ENCODE measurements at regions not wholly inside any gene's neighbourhood (a gene's known extent, or its start where the extent isn't known, plus 50 kb on each side); places are given as distances from the start of the nearest gene placed in this dataset.

DNA sequence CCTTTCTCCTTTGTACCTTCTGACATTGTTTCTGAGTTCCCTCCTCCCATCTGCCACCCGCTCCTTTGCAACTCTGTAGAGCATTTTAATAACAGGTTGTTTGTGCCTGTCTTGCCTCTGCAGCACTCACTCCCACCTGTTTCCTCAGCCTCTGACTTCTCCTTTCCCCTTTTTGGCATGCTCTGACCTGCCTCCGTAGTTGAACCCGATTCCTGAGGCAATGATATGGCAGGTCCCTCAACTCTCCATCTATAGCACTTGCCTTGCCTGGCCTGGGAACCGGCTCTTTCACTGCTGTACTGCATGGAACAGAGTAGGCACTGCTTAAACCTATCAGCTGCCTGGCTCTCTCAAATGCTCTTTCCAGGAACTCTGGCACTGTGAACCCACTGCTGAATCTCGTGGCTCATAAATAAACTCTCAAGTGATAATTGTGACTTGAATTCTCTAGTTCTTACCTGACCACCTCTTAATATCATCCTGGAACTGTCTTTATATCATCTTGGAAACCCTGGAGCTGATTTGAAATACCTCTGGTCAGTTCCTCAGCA lies 50.3 kb downstream of the UTRN start:
- Histone ChIP-seq H3K9ac (ENCODE audit: low read length) (no peak overlapping the region), H3K4me3 (ENCODE audit: low read depth in 1 of 2, low read length in 2 of 2) (no peak overlapping the region)

DNA sequence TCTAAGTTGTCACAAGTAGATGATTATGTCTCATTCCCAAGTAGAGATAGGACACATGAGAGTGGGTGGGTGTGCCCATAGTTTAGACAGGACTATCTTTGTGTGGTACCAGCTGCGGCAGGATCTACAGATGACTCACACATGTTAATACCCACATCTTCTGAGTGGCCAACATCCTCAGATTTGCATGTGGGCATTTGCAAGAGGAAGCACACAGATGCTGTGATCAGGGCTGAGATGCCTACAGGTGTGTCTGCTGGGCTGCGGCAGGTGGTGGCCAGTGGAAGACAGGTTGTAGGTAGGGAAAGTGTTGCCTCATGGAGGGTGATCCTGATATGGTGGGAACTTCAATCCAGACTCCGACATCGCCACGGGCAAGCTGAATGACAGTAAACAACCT lies 50.8 kb downstream of the UTRN start:
- Histone ChIP-seq H3K27me3 (ENCODE audit: control insufficient read depth in 1 of 2, insufficient read depth in 2 of 2, low read length in 2 of 2) (no peaks in the 10 kb centered on the region), H3K27ac (ENCODE audit: low read depth, low read length) (no peak overlapping the region), H3K4me1 (ENCODE audit: insufficient read depth, low read length) (peaks cover 9% of the 10 kb centered on the region)

More for the DNA sequence above, 50.3 kb downstream of the UTRN start:
- no peaks in the 10 kb centered on the region for H3K9me3 ChIP-seq (ENCODE audit: low read length)
- H3K27me3 ChIP-seq (ENCODE audit: control insufficient read depth in 1 of 2, insufficient read depth in 2 of 2, low read length in 2 of 2), result no peaks in the 10 kb centered on the region
- peaks cover 9% of the 10 kb centered on the region for H3K4me1 ChIP-seq (ENCODE audit: insufficient read depth, low read length)
- H3K27ac ChIP-seq (ENCODE audit: low read depth, low read length), result no peak overlapping the region
- H3K36me3 ChIP-seq (ENCODE audit: insufficient read depth, low read length), result no peaks in the 10 kb centered on the region

DNA sequence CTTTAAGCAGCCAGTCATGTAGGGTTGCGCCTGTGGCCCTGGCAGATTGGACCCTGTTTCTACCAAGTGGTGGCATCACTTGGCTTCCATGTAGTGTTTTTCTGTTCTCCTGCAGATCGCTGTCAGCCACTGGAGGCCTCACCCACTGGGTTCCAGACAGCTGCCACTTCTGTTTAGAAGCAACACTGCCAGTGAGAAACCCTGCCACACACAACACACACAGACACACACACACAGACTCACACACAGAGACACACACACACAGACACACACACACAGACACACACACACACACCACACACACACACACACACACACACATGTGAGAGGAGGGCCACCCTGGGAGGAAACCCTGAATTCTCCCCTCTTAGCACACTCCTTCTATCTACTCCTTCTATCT lies 51.8 kb downstream of the UTRN start:
- Histone ChIP-seq H3K4me1 (ENCODE audit: insufficient read depth, low read length) (peaks cover 9% of the 10 kb centered on the region), H3K27ac (ENCODE audit: low read depth, low read length) (no peak overlapping the region), H3K4me3 (ENCODE audit: low read depth in 1 of 2, low read length in 2 of 2) (no peak overlapping the region), H3K9ac (ENCODE audit: low read length) (no peak overlapping the region), H3K9me3 (ENCODE audit: low read length) (no peaks in the 10 kb centered on the region), H3K27me3 (ENCODE audit: control insufficient read depth in 1 of 2, insufficient read depth in 2 of 2, low read length in 2 of 2) (no peaks in the 10 kb centered on the region), H3K36me3 (ENCODE audit: insufficient read depth, low read length) (no peaks in the 10 kb centered on the region)

More for the DNA sequence above, 50.8 kb downstream of the UTRN start:
- H3K36me3 ChIP-seq (ENCODE audit: insufficient read depth, low read length), result no peaks in the 10 kb centered on the region
- no peak overlapping the region for H3K9ac ChIP-seq (ENCODE audit: low read length)
- no peak overlapping the region for H3K4me3 ChIP-seq (ENCODE audit: low read depth in 1 of 2, low read length in 2 of 2)
- H3K9me3 ChIP-seq (ENCODE audit: low read length), result no peaks in the 10 kb centered on the region

DNA sequence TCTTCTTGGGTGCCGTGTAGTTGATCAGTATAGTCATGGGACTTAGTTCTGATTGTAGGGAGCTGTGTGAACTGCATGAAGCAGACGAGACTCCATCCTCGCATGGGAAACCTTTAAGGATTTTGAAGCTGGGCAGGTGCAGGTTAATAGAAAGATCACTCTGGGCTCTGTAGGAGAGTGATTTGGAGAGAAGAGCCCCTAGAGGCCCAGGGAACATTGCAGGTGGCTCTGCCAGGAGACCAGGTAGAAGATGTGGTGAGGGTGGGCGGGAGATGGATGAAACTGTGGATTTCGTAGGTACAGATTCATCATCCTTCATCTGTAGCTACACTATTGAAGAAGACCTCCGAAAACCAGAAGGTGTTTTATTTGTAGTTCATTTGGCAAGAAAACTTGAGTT lies 53.3 kb downstream of the UTRN start:
- Histone ChIP-seq H3K4me1 (ENCODE audit: insufficient read depth, low read length) (peaks cover 9% of the 10 kb centered on the region), H3K9me3 (ENCODE audit: low read length) (no peaks in the 10 kb centered on the region), H3K4me3 (ENCODE audit: low read depth in 1 of 2, low read length in 2 of 2) (no peak overlapping the region), H3K27ac (ENCODE audit: low read depth, low read length) (no peak overlapping the region), H3K9ac (ENCODE audit: low read length) (no peak overlapping the region), H3K27me3 (ENCODE audit: control insufficient read depth in 1 of 2, insufficient read depth in 2 of 2, low read length in 2 of 2) (no peaks in the 10 kb centered on the region), H3K36me3 (ENCODE audit: insufficient read depth, low read length) (no peaks in the 10 kb centered on the region)

DNA sequence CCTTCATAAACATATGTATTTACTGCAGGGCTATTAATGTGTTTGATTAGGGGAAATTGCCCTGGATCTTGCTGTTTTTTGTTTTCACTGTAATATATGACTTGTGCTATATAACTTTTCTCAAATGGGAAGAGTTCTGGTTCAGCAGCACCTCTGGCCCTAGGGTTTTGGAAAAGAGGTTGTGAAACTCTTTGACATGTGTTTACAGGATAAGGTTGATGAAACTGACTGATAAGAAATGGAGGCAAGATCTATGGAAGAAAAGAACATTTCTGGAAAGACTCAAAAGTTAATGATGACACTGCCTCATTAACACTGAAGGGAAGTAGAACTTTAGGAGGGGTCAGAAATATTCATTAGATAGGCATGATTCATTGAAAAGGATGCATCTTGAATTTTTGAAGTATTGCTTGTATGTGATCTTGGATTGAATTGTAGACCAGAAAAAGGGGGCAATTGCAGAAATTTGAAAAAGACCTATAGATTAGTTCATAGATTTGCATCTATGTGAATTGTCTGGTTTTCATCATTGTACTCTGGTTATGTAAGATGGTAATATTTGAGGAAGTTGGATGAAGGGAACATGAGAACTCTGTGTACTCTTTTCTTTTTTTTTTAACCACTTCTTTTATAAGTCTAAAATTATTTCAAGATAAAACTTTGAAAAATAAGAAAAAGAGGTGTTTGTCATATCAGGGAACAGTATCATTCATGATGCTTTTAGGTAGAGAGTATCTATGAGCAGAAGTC lies 54.0 kb downstream of the UTRN start:
- Histone ChIP-seq H3K9me3 (ENCODE audit: low read length) (no peaks in the 10 kb centered on the region), H3K9ac (ENCODE audit: low read length) (no peak overlapping the region), H3K27me3 (ENCODE audit: control insufficient read depth in 1 of 2, insufficient read depth in 2 of 2, low read length in 2 of 2) (no peaks in the 10 kb centered on the region), H3K4me1 (ENCODE audit: insufficient read depth, low read length) (peaks cover 9% of the 10 kb centered on the region), H3K36me3 (ENCODE audit: insufficient read depth, low read length) (no peaks in the 10 kb centered on the region), H3K4me3 (ENCODE audit: low read depth in 1 of 2, low read length in 2 of 2) (no peak overlapping the region), H3K27ac (ENCODE audit: low read depth, low read length) (no peak overlapping the region)

DNA sequence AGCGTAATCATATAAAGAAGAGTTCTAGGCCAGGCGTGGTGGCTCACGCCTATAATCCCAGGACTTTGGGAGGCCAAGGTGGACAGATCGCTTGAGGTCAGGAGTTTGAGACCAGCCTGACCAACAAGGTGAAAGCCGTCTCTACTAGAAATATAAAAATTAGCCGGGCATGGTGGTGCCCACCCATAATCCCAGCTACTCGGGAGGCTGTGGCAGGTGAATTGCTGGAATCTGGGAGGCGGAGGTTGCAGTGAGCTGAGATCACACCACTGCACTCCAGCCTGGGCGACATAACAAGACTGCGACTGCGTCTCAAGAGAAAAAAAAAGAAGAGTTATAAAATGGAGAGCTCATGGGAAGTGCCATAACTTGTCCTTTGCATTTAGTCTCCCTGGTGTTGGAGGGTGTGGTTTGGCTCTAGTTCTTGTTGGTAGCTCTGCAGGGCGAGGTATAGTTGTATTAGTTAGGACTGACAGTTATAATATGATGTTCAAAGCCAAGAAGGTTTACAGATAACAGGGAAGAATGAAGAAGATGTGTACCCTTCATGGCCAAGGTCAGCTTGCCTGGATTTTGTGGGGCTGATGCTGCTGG lies 54.8 kb downstream of the UTRN start:
- H3K4me3 ChIP-seq (ENCODE audit: low read depth in 1 of 2, low read length in 2 of 2), result no peak overlapping the region
- no peak overlapping the region for H3K9ac ChIP-seq (ENCODE audit: low read length)
- H3K9me3 ChIP-seq (ENCODE audit: low read length), result no peaks in the 10 kb centered on the region
- H3K27me3 ChIP-seq (ENCODE audit: control insufficient read depth in 1 of 2, insufficient read depth in 2 of 2, low read length in 2 of 2), result no peaks in the 10 kb centered on the region
- H3K27ac ChIP-seq (ENCODE audit: low read depth, low read length), result no peak overlapping the region
- no peaks in the 10 kb centered on the region for H3K36me3 ChIP-seq (ENCODE audit: insufficient read depth, low read length)
- peaks cover 5% of the 10 kb centered on the region for H3K4me1 ChIP-seq (ENCODE audit: insufficient read depth, low read length)

DNA sequence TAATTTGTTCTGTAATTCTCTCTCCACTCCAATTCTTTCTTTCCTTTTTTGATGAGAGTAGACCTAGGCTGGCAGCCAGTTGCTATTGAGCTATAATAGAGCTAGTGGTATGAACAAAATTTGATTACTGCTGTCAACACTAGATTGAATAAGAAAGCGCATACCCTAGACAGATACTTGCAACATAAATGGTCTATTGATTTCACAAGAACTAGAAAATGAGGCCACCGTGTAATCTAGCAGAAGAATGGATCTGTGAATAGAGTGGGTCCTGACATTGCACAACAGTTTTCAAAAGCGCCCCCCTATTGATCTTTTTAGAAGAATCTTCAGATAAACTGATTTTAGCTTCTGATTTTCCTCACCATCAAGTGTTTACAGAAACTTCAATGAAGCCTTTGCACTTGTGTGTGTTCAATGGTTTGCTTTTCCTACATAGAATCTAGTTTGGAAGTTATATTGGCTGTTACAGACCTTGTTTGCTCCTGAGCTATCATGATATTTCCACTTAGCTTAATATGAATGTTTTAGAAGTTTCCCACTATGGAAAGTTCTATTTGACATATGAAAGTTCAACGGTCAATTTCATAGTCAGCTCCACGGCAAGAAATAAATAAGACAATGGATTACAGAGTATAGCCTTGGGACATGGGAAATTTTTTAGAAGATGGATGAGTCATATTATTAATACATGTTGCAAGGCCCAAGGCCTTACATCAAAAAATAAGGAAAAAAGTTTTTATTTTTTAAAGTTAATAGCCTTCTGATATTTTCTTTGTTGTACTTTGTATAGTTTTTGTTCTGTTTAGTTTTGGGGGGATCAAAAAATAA lies 55.6 kb downstream of the UTRN start:
- Histone ChIP-seq H3K4me3 (ENCODE audit: low read depth in 1 of 2, low read length in 2 of 2) (no peak overlapping the region), H3K36me3 (ENCODE audit: insufficient read depth, low read length) (no peaks in the 10 kb centered on the region), H3K27me3 (ENCODE audit: control insufficient read depth in 1 of 2, insufficient read depth in 2 of 2, low read length in 2 of 2) (no peaks in the 10 kb centered on the region), H3K9me3 (ENCODE audit: low read length) (no peaks in the 10 kb centered on the region), H3K9ac (ENCODE audit: low read length) (no peak overlapping the region), H3K4me1 (ENCODE audit: insufficient read depth, low read length) (peaks cover 5% of the 10 kb centered on the region), H3K27ac (ENCODE audit: low read depth, low read length) (no peak overlapping the region)

DNA sequence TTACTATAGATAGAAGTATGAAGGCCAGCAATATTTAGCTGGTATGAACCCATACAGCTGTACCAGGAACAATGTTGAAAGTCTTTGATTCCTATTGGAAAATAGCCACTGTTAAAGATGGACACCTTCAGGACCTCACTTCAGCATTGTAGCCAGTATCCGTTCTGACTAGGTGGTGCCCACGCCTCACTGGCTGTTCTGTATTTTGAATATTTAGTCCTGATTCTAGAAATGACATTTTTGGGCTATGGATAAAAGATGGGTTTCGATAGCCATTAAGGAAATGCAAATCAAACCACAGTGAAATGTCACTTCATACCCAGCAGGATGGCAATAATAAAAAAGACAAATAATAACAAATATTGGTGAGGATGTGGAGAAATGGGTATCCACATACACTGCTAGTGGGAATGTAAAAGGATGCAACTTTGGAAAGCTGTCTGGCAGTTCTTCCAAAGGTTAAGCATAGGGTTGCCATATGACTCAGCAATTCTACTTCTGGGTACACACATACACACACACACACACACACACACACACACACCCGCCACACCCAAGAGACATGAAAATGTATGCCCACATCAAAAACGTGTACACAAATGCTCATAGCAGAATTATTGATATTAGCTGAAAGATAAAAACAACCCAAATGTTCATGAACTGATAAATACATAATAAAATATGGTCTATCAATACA lies 56.8 kb downstream of the UTRN start:
- H3K9ac ChIP-seq (ENCODE audit: low read length), result no peak overlapping the region
- H3K27ac ChIP-seq (ENCODE audit: low read depth, low read length), result no peak overlapping the region
- no peaks in the 10 kb centered on the region for H3K9me3 ChIP-seq (ENCODE audit: low read length)
- no peaks in the 10 kb centered on the region for H3K36me3 ChIP-seq (ENCODE audit: insufficient read depth, low read length)
- no peaks in the 10 kb centered on the region for H3K27me3 ChIP-seq (ENCODE audit: control insufficient read depth in 1 of 2, insufficient read depth in 2 of 2, low read length in 2 of 2)
- H3K4me3 ChIP-seq (ENCODE audit: low read depth in 1 of 2, low read length in 2 of 2), result no peak overlapping the region
- peaks cover 5% of the 10 kb centered on the region for H3K4me1 ChIP-seq (ENCODE audit: insufficient read depth, low read length)

DNA sequence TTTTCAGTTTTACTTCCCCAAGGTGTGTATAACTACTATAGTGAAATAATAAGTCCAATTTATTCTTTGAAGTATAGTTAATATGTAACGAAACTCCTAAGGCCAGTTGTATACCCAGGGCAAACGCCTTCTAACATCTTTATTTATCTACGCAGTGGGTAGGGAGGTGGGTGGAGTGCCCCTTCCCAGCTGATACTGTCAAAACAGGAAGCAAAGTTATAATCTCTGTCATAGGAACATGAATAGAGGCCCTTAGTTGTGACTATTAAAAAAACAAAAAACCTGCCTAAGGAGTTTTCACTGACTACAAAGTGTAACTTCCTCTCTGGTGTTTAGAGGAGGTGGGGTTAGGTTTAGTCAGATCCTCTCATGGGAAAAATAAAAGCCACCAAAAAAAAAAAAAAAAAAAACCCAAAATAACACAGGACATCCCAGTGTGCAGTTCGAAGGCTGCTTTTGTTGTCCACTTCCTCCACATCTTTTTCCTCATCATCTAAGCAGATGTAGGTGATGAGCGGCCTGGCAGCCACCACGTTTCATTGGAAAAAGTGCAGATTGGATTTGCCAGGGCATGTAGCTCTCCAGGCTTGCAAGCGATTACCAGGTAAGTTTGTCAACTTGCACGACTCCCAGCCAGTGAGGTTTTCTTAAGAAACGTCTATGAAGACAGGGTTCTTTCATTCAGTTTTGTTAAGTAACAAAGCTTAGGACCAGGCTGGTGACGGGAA lies 58.7 kb downstream of the UTRN start:
- Histone ChIP-seq H3K4me3 (ENCODE audit: low read depth in 1 of 2, low read length in 2 of 2) (no peak overlapping the region), H3K36me3 (ENCODE audit: insufficient read depth, low read length) (no peaks in the 10 kb centered on the region), H3K9me3 (ENCODE audit: low read length) (no peaks in the 10 kb centered on the region), H3K27me3 (ENCODE audit: control insufficient read depth in 1 of 2, insufficient read depth in 2 of 2, low read length in 2 of 2) (no peaks in the 10 kb centered on the region), H3K27ac (ENCODE audit: low read depth, low read length) (no peak overlapping the region), H3K4me1 (ENCODE audit: insufficient read depth, low read length) (peaks cover 3% of the 10 kb centered on the region), H3K9ac (ENCODE audit: low read length) (no peak overlapping the region)

DNA sequence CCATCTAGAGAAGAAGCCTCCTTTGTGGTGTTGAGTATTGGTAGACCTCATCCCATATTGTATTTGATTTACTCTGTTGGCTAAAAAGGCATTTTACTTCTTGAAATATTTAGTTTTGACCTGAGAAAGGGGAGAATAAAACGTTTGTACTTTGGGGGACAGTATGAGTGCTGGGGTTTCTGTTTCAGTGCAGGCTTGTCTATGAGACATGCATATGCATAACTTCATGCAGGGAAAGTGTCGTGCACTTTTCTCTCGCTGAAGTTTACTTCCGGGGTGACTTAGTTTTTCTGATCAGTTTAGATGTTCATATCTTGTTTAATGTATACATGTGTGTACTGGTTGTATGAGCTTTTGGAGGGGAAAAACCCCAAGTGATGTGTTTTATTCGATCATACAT lies 59.5 kb downstream of the UTRN start:
- no peak overlapping the region for H3K4me3 ChIP-seq (ENCODE audit: low read depth in 1 of 2, low read length in 2 of 2)
- no peaks in the 10 kb centered on the region for H3K27me3 ChIP-seq (ENCODE audit: control insufficient read depth in 1 of 2, insufficient read depth in 2 of 2, low read length in 2 of 2)
- no peak overlapping the region for H3K9ac ChIP-seq (ENCODE audit: low read length)
- no peak overlapping the region for H3K27ac ChIP-seq (ENCODE audit: low read depth, low read length)
- no peaks in the 10 kb centered on the region for H3K36me3 ChIP-seq (ENCODE audit: insufficient read depth, low read length)
- H3K4me1 ChIP-seq (ENCODE audit: insufficient read depth, low read length), result no peaks in the 10 kb centered on the region
- H3K9me3 ChIP-seq (ENCODE audit: low read length), result no peaks in the 10 kb centered on the region
